A549 (cell line): ENCODE measurements at regions not wholly inside any gene's neighbourhood (a gene's known extent, or its start where the extent isn't known, plus 50 kb on each side); places are given as distances from the start of the nearest gene placed in this dataset.

ENCODE experiments used
- ATAC-seq, 2 experiments: fragments of 200-7000 bp in 1 of 2; fragments of >200 bp in 1 of 2; cut with Nextera tagmentation in 1 of 2; cut with Tn5 transposase in 1 of 2; 3 replicates each; pipeline versions ENCODE4 v1.8.0 to v1.9.1; 2018 to 2020; ENCODE audit warnings: mild to moderate bottlenecking in 1 of 2, moderate library complexity in 1 of 2
- CTCF ChIA-PET: fragments of 300-600 bp; sonication (Branson Sonifier 250); formaldehyde crosslinking; extraction: SDS; loops from one replicate; lab custom pipeline; 2021; ENCODE audit warnings: antibody characterized with exemption, inconsistent platforms; lab: Yijun Ruan, JAX
- POLR2A ChIA-PET: fragments of 350-600 bp; formaldehyde crosslinking; extraction: SDS; loops from one replicate; lab custom pipeline; 2021; ENCODE audit warnings: antibody characterized with exemption, inconsistent platforms; lab: Yijun Ruan, JAX
- DNase-seq, 2 experiments: peaks; one replicate each; pipeline versions ENCODE4 v3.0.0 to v3.0.0-alpha.2; 2011 to 2016; ENCODE audit warnings: low read depth in 1 of 2, low spot score in 1 of 2
- FAIRE-seq: peaks from 2 replicates; lab custom pipeline; 2011; peaks lifted over from hg19 to GRCh38; lab: Jason Lieb, UNC
- H3K27ac ChIP-seq, 2 experiments: fragments of >200 bp; sonication (Bioruptor Twin); formaldehyde crosslinking; 3 replicates each; pipeline ENCODE4 v1.5.1; 2016 to 2017
- H3K4me1 ChIP-seq: fragments of >200 bp; sonication (Bioruptor Twin); formaldehyde crosslinking; 3 replicates; pipeline ENCODE4 v1.6.1; 2016
- H3K4me2 ChIP-seq: fragments of >200 bp; sonication (Bioruptor Twin); formaldehyde crosslinking; 3 replicates; pipeline ENCODE4 v1.6.1; 2016
- H3K4me3 ChIP-seq: fragments of >200 bp; sonication (Bioruptor Twin); formaldehyde crosslinking; 3 replicates; pipeline ENCODE4 v1.5.1; 2016
- H3K9me3 ChIP-seq: fragments of >200 bp; sonication (Bioruptor Twin); formaldehyde crosslinking; 3 replicates; pipeline ENCODE4 v1.6.1; 2016
- CBX8 ChIP-seq: fragments of 200-600 bp; sonication (generic); IDR thresholded peaks from 2 replicates; pipeline ENCODE4 v1.6.1; 2016
- CHD4 ChIP-seq: fragments of 200-600 bp; sonication (generic); IDR thresholded peaks from 2 replicates; pipeline ENCODE4 v1.6.1; 2016; ENCODE audit warnings: antibody characterized with exemption, mild to moderate bottlenecking, borderline replicate concordance
- FOSL2 ChIP-seq, 2 experiments: fragments of 450-650 bp in 1 of 2; fragments of >200 bp in 1 of 2; sonication (Bioruptor Twin) in 1 of 2; formaldehyde crosslinking; IDR thresholded peaks; 2 replicates each; pipeline versions ENCODE4 v1.5.0 to v1.6.1; 2016 to 2020; ENCODE audit warnings: mild to moderate bottlenecking in 1 of 2, moderate library complexity in 1 of 2
- FOXS1 ChIP-seq: fragments of 250-450 bp; sonication (Bioruptor Pico); IDR thresholded peaks from 2 replicates; pipeline ENCODE4 v1.5.0; 2020; ENCODE audit warnings: mild to moderate bottlenecking, moderate library complexity
- HEYL ChIP-seq: fragments of 250-450 bp; sonication (Bioruptor Pico); IDR thresholded peaks from 2 replicates; pipeline ENCODE4 v1.8.0; 2021; ENCODE audit warnings: mild to moderate bottlenecking, moderate library complexity
- JUN ChIP-seq, 2 experiments: fragments of >200 bp; sonication (Bioruptor Twin); formaldehyde crosslinking; IDR thresholded peaks; 2 replicates in 1 of 2; 3 replicates in 1 of 2; pipeline ENCODE4 v1.6.1; 2016 to 2017
- KDM5A ChIP-seq: fragments of 200-600 bp; sonication (generic); IDR thresholded peaks from 2 replicates; pipeline ENCODE4 v1.6.1; 2016; ENCODE audit warnings: antibody characterized with exemption, mild to moderate bottlenecking
- MAFK ChIP-seq: fragments of 450-650 bp; IDR thresholded peaks from 2 replicates; pipeline ENCODE4 v1.6.1; 2014; ENCODE audit not compliant: partially characterized antibody
- MAZ ChIP-seq: fragments of 150-350 bp; IDR thresholded peaks from 2 replicates; pipeline ENCODE4 v1.6.1; 2014; ENCODE audit warnings: antibody characterized with exemption, low read depth, low read length, borderline replicate concordance
- NFE2L2 ChIP-seq: fragments of 150-350 bp; conservative IDR thresholded peaks from 2 replicates; pipeline ENCODE4 v1.6.1; 2014; ENCODE audit warnings: low read length
- PBX3 ChIP-seq: IDR thresholded peaks from 2 replicates; pipeline ENCODE4 v1.6.1; 2012
- RAD21 ChIP-seq, 2 experiments: fragments of >200 bp in 1 of 2; sonication (Bioruptor Twin) in 1 of 2; formaldehyde crosslinking in 1 of 2; IDR thresholded peaks in 1 of 2; conservative IDR thresholded peaks in 1 of 2; 2 replicates in 1 of 2; 3 replicates in 1 of 2; pipeline ENCODE4 v1.6.1; 2012 to 2018; ENCODE audit warnings: inconsistent platforms in 1 of 2
- RARB ChIP-seq: fragments of 250-450 bp; sonication (Bioruptor Pico); IDR thresholded peaks from 2 replicates; pipeline ENCODE4 v1.8.0; 2021; ENCODE audit warnings: mild to moderate bottlenecking, moderate library complexity
- RFX5 ChIP-seq: fragments of 450-650 bp; IDR thresholded peaks from 2 replicates; pipeline ENCODE4 v1.7.1; 2014; ENCODE audit warnings: antibody characterized with exemption, mild to moderate bottlenecking, moderate library complexity
- RNF2 ChIP-seq: fragments of 200-600 bp; sonication (generic); IDR thresholded peaks from 2 replicates; pipeline ENCODE4 v1.6.1; 2016; ENCODE audit warnings: low read depth, mild to moderate bottlenecking, antibody characterized with exemption, moderate library complexity, borderline replicate concordance
- SMC3 ChIP-seq: fragments of >200 bp; sonication (Bioruptor Twin); formaldehyde crosslinking; IDR thresholded peaks from 3 replicates; pipeline ENCODE4 v1.6.1; 2018; ENCODE audit warnings: inconsistent platforms
- ZFP36 ChIP-seq: fragments of 450-650 bp; IDR thresholded peaks from 2 replicates; pipeline ENCODE4 v1.6.1; 2014; ENCODE audit warnings: borderline replicate concordance; ENCODE audit not compliant: partially characterized antibody
- WGBS: methylation state at CpG from one replicate; pipeline ENCODE4 v1.1.6; 2017; ENCODE audit errors: missing lambda C conversion rate; 5-methylcytosine and 5-hydroxymethylcytosine counted together
- TF ChIP-seq, protein P1 (sequence below): fragments of 250-450 bp; sonication (Bioruptor Pico); IDR thresholded peaks from 2 replicates; pipeline ENCODE4 v1.5.0; 2020; ENCODE audit warnings: low read depth, mild to moderate bottlenecking, moderate library complexity
- TF ChIP-seq, protein P2 (sequence below): fragments of >200 bp; sonication (Bioruptor Twin); formaldehyde crosslinking; IDR thresholded peaks from 3 replicates; pipeline ENCODE4 v1.5.1; 2016
- TF ChIP-seq, protein P3 (sequence below): IDR thresholded peaks from 2 replicates; pipeline ENCODE4 v1.6.1; 2012; ENCODE audit warnings: low read depth, borderline replicate concordance
- TF ChIP-seq, protein P4 (sequence below): fragments of 200-600 bp; sonication (generic); IDR thresholded peaks from 2 replicates; pipeline ENCODE4 v1.6.1; 2016; ENCODE audit warnings: antibody characterized with exemption, mild to moderate bottlenecking, moderate library complexity

GRCh38 chr5:44644628-44645027, 164.1 kb upstream of the MRPS30 start:
- TF ChIP-seq FOXS1 (CRISPR knock-in tag) = no peak
- no peak for TF ChIP-seq RARB (CRISPR knock-in tag)
- TF ChIP-seq NFE2L2 = no peak
- TF ChIP-seq RNF2 = no peak
- TF ChIP-seq, protein P1, sequence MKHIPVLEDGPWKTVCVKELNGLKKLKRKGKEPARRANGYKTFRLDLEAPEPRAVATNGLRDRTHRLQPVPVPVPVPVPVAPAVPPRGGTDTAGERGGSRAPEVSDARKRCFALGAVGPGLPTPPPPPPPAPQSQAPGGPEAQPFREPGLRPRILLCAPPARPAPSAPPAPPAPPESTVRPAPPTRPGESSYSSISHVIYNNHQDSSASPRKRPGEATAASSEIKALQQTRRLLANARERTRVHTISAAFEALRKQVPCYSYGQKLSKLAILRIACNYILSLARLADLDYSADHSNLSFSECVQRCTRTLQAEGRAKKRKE (CRISPR knock-in tag) = no peak
- TF ChIP-seq JUN (IDR thresholded peaks at IDR 0.05) = no peak
- TF ChIP-seq, protein P2, sequence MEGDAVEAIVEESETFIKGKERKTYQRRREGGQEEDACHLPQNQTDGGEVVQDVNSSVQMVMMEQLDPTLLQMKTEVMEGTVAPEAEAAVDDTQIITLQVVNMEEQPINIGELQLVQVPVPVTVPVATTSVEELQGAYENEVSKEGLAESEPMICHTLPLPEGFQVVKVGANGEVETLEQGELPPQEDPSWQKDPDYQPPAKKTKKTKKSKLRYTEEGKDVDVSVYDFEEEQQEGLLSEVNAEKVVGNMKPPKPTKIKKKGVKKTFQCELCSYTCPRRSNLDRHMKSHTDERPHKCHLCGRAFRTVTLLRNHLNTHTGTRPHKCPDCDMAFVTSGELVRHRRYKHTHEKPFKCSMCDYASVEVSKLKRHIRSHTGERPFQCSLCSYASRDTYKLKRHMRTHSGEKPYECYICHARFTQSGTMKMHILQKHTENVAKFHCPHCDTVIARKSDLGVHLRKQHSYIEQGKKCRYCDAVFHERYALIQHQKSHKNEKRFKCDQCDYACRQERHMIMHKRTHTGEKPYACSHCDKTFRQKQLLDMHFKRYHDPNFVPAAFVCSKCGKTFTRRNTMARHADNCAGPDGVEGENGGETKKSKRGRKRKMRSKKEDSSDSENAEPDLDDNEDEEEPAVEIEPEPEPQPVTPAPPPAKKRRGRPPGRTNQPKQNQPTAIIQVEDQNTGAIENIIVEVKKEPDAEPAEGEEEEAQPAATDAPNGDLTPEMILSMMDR = no peak
- no peak for TF ChIP-seq CHD4
- TF ChIP-seq RAD21 (conservative IDR thresholded peaks at IDR 0.05 in 1 of 2, IDR thresholded peaks at IDR 0.05 in 1 of 2) = no peak
- TF ChIP-seq, protein P3, sequence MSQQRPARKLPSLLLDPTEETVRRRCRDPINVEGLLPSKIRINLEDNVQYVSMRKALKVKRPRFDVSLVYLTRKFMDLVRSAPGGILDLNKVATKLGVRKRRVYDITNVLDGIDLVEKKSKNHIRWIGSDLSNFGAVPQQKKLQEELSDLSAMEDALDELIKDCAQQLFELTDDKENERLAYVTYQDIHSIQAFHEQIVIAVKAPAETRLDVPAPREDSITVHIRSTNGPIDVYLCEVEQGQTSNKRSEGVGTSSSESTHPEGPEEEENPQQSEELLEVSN = no peak
- FAIRE-seq (no peak), ATAC-seq (no peak), DNase-seq (no peak)
- no peaks in the 10 kb centered on the region for H3K4me1 ChIP-seq
- H3K4me2 ChIP-seq = no peak overlapping the region
- no peak overlapping the region for H3K27ac ChIP-seq
- ChIA-PET CTCF (no interaction called here), POLR2A (no interaction called here)
- H3K4me3 ChIP-seq = no peak overlapping the region
- H3K9me3 ChIP-seq = no peaks in the 10 kb centered on the region
- WGBS = 6% methylated on average over 3 of the region's 3 CpGs

DNA sequence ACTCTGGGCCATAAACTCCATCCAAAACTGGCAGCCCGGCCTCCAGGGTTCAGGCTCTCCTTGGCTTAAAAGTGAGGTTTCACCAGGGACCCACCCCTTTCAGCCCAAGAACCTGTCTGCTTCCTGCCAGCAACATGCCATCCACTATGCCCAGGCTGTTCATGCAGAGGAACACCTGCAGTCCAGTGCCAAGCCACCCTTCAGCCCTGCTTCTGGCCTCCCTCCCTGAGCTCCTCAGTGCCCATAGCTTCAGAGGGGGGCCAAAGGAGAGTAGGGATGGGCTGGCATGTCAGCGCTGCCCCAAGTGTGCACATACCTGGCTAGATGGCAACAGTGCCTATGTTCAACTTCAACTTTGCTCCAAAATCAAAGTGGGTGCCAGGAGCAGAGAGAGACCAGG, 166.9 kb upstream of the MRPS30 start:
- ATAC-seq (no peak), DNase-seq (no peak), FAIRE-seq (no peak)
- H3K27ac ChIP-seq = no peak overlapping the region
- WGBS = 0% methylated on average over 1 of the region's 2 CpGs
- POLR2A ChIA-PET = no interaction called here
- H3K9me3 ChIP-seq = no peaks in the 10 kb centered on the region
- no peak for TF ChIP-seq FOXS1 (CRISPR knock-in tag)
- no peak for TF ChIP-seq RAD21 (conservative IDR thresholded peaks at IDR 0.05 in 1 of 2, IDR thresholded peaks at IDR 0.05 in 1 of 2)
- no peak for TF ChIP-seq RNF2
- no peak for TF ChIP-seq MAFK
- TF ChIP-seq MAZ = no peak
- no peak for TF ChIP-seq FOSL2 (IDR thresholded peaks at IDR 0.05)
- TF ChIP-seq FOSL2 (CRISPR knock-in tag; IDR thresholded peaks at IDR 0.05) = no peak
- TF ChIP-seq HEYL (CRISPR knock-in tag) = no peak
- TF ChIP-seq NFE2L2 = no peak
- no peak for TF ChIP-seq KDM5A
- TF ChIP-seq PBX3 = no peak
- TF ChIP-seq, protein P4, sequence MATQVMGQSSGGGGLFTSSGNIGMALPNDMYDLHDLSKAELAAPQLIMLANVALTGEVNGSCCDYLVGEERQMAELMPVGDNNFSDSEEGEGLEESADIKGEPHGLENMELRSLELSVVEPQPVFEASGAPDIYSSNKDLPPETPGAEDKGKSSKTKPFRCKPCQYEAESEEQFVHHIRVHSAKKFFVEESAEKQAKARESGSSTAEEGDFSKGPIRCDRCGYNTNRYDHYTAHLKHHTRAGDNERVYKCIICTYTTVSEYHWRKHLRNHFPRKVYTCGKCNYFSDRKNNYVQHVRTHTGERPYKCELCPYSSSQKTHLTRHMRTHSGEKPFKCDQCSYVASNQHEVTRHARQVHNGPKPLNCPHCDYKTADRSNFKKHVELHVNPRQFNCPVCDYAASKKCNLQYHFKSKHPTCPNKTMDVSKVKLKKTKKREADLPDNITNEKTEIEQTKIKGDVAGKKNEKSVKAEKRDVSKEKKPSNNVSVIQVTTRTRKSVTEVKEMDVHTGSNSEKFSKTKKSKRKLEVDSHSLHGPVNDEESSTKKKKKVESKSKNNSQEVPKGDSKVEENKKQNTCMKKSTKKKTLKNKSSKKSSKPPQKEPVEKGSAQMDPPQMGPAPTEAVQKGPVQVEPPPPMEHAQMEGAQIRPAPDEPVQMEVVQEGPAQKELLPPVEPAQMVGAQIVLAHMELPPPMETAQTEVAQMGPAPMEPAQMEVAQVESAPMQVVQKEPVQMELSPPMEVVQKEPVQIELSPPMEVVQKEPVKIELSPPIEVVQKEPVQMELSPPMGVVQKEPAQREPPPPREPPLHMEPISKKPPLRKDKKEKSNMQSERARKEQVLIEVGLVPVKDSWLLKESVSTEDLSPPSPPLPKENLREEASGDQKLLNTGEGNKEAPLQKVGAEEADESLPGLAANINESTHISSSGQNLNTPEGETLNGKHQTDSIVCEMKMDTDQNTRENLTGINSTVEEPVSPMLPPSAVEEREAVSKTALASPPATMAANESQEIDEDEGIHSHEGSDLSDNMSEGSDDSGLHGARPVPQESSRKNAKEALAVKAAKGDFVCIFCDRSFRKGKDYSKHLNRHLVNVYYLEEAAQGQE = no peak
- TF ChIP-seq ZFP36 = no peak
- no peak for TF ChIP-seq SMC3
- TF ChIP-seq RFX5 = no peak
- no peak for TF ChIP-seq CBX8
- no peak overlapping the region for H3K4me2 ChIP-seq
- CTCF ChIA-PET = no interaction called here
- no peaks in the 10 kb centered on the region for H3K4me1 ChIP-seq
- no peak overlapping the region for H3K4me3 ChIP-seq
